ENCODE measurements at regions not wholly inside any gene's neighbourhood (a gene's known extent, or its start where the extent isn't known, plus 50 kb on each side); places are given as distances from the start of the nearest gene placed in this dataset.

- TF ChIP-seq FOXA2 (IDR thresholded peaks at IDR 0.05) (no peak), MAX (IDR thresholded peaks at IDR 0.05) (no peak)
- DNase-seq (ENCODE audit: low spot score), result no peak
- H3K9me3 ChIP-seq (ENCODE audit: control insufficient read depth in 4 of 4, low read length in 3 of 4), result peaks cover 0 to 2% (median 0%) of the 10 kb centered on the region in 4 donors
- H3K4me3 ChIP-seq (ENCODE audit: low read depth in 1 of 3, low read length in 3 of 3), result no peak overlapping the region
- no peak overlapping the region for H3K9ac ChIP-seq (ENCODE audit: low read depth in 1 of 2, low read length in 2 of 2)
- H3K36me3 ChIP-seq (ENCODE audit: control insufficient read depth in 4 of 4, insufficient read depth in 3 of 4, low read depth in 1 of 4, low read length in 3 of 4), result no peaks in the 10 kb centered on the region
- no peak overlapping the region for H3K27ac ChIP-seq (ENCODE audit: low read depth in 1 of 2, low read length in 2 of 2)
- H3K27me3 ChIP-seq (ENCODE audit: control insufficient read depth in 4 of 4, insufficient read depth in 4 of 4, low read length in 3 of 4), result no peaks in the 10 kb centered on the region
- no peaks in the 10 kb centered on the region for H3K4me1 ChIP-seq (ENCODE audit: control insufficient read depth in 4 of 4, insufficient read depth in 4 of 4, low read length in 3 of 4)
Observed at GRCh38 chrX:39563178-39563577, 534.6 kb downstream of the BCOR start.

- DNase-seq (ENCODE audit: low spot score), result no peak
- peaks cover 0 to 2% (median 0%) of the 10 kb centered on the region in 4 donors for H3K9me3 ChIP-seq (ENCODE audit: control insufficient read depth in 4 of 4, low read length in 3 of 4)
- TF ChIP-seq ATF3 (IDR thresholded peaks at IDR 0.05), result no peak
- TF ChIP-seq YY1 (IDR thresholded peaks at IDR 0.05), result no peak
- TF ChIP-seq MAX (IDR thresholded peaks at IDR 0.05), result no peak
- no peak for TF ChIP-seq JUND (IDR thresholded peaks at IDR 0.05)
- no peak for TF ChIP-seq HNF4G (IDR thresholded peaks at IDR 0.05)
- no peak for TF ChIP-seq TAF1 (conservative IDR thresholded peaks at IDR 0.05)
- TF ChIP-seq GABPA (IDR thresholded peaks at IDR 0.05 in 1 of 2, conservative IDR thresholded peaks at IDR 0.05 in 1 of 2), result no peak
- TF ChIP-seq CTCF (IDR thresholded peaks at IDR 0.05; ENCODE audit: low read depth, low read length, missing input control), result no peak
- TF ChIP-seq REST (IDR thresholded peaks at IDR 0.05), result no peak
- TF ChIP-seq HNF4A (conservative IDR thresholded peaks at IDR 0.05), result no peak
- no peak for TF ChIP-seq SP1 (IDR thresholded peaks at IDR 0.05)
- no peak for TF ChIP-seq NR2F2 (IDR thresholded peaks at IDR 0.05)
- TF ChIP-seq FOXA2 (IDR thresholded peaks at IDR 0.05), result no peak
- TF ChIP-seq RXRA (IDR thresholded peaks at IDR 0.05), result no peak
- no peaks in the 10 kb centered on the region for H3K36me3 ChIP-seq (ENCODE audit: control insufficient read depth in 4 of 4, insufficient read depth in 3 of 4, low read depth in 1 of 4, low read length in 3 of 4)
- H3K4me3 ChIP-seq (ENCODE audit: low read depth in 1 of 3, low read length in 3 of 3), result no peak overlapping the region
- 88% methylated on average over 3 of the region's 3 CpGs for WGBS
- H3K4me1 ChIP-seq (ENCODE audit: control insufficient read depth in 4 of 4, insufficient read depth in 4 of 4, low read length in 3 of 4), result no peaks in the 10 kb centered on the region
- no peak overlapping the region for H3K27ac ChIP-seq (ENCODE audit: low read depth in 1 of 2, low read length in 2 of 2)
- no peaks in the 10 kb centered on the region for H3K27me3 ChIP-seq (ENCODE audit: control insufficient read depth in 4 of 4, insufficient read depth in 4 of 4, low read length in 3 of 4)
- H3K9ac ChIP-seq (ENCODE audit: low read depth in 1 of 2, low read length in 2 of 2), result no peak overlapping the region
Observed at GRCh38 chrX:39564751-39565150, 533.0 kb downstream of the BCOR start.
